HCT116 (cell line): ENCODE measurements at regions not wholly inside any gene's neighbourhood (a gene's known extent, or its start where the extent isn't known, plus 50 kb on each side); places are given as distances from the start of the nearest gene placed in this dataset.

ENCODE experiments used
- ATAC-seq: fragments of 200-7000 bp; cut with Tn5 transposase; 2 replicates; pipeline ENCODE4 v1.9.1; 2020; ENCODE audit warnings: mild to moderate bottlenecking, moderate library complexity
- BruUV-seq: library from RNA; stranded (reverse); fragments of 400-500 nt; replicated peaks from 2 replicates; lab custom pipeline; 2021; lab: Mats Ljungman, UMichigan
- CTCF ChIA-PET: fragments of 300-600 bp; sonication (Branson Sonifier 250); formaldehyde crosslinking; loops from one replicate; lab custom pipeline; 2021; ENCODE audit warnings: antibody characterized with exemption; lab: Charles Lee
- POLR2A ChIA-PET: fragments of 300-600, 350-600 bp; sonication (Branson Sonifier 250); formaldehyde crosslinking; loops from one replicate; lab custom pipeline; 2021; ENCODE audit warnings: antibody characterized with exemption; lab: Charles Lee
- RAD21 ChIA-PET, 2 experiments: fragments of 300-600 bp; sonication (Branson Sonifier 250); formaldehyde crosslinking; loops; one replicate each; lab custom pipeline; 2023; ENCODE audit warnings: low total read pairs in 2 of 2; ENCODE audit not compliant: uncharacterized antibody in 2 of 2, unreplicated experiment in 2 of 2, low non-redundant PET in 1 of 2; lab: Charles Lee
- DNase-seq: peaks from one replicate; pipeline ENCODE4 v3.0.0-alpha.2; 2010; ENCODE audit warnings: low read depth, low spot score
- H2AFZ ChIP-seq: fragments of 200-600 bp; shearing (Covaris generic), sonication (generic); 2 replicates; pipeline ENCODE4 v1.6.1; 2017; ENCODE audit warnings: low read depth, mixed run types, mixed read lengths, antibody characterized with exemption, low read length; ENCODE audit not compliant: poor library complexity, severe bottlenecking
- H3K27ac ChIP-seq: 2 replicates; pipeline ENCODE4 v1.5.1; 2012; ENCODE audit warnings: low read depth, low read length
- H3K27me3 ChIP-seq: fragments of 200-600 bp; sonication (generic); 2 replicates; pipeline ENCODE4 v1.6.1; 2016; ENCODE audit warnings: mixed run types, low read length, mixed read lengths; ENCODE audit not compliant: insufficient read depth
- H3K36me3 ChIP-seq, 2 experiments: fragments of 200-500 bp in 1 of 2; fragments of 200-600 bp in 1 of 2; sonication (Bioruptor generic) in 1 of 2; sonication (generic) in 1 of 2; 2 replicates each; pipeline versions ENCODE4 v1.5.1 to v1.6.1; 2014 to 2016; ENCODE audit warnings: low read length in 2 of 2, inconsistent platforms in 1 of 2, mixed read lengths in 1 of 2, mixed run types in 1 of 2; ENCODE audit not compliant: insufficient read depth in 2 of 2, control insufficient read depth in 1 of 2
- H3K4me1 ChIP-seq, 2 experiments: fragments of 200-600 bp in 1 of 2; sonication (generic) in 1 of 2; 2 replicates each; pipeline versions ENCODE4 v1.5.1 to v1.6.1; 2012 to 2017; ENCODE audit warnings: low read length in 2 of 2, inconsistent platforms in 1 of 2, mild to moderate bottlenecking in 1 of 2, mixed read lengths in 1 of 2, mixed run types in 1 of 2, moderate library complexity in 1 of 2; ENCODE audit not compliant: insufficient read depth in 2 of 2, control insufficient read depth in 1 of 2
- H3K4me2 ChIP-seq: fragments of 200-600 bp; sonication (generic); 2 replicates; pipeline ENCODE4 v1.6.1; 2017; ENCODE audit warnings: mixed run types, low read length, mixed read lengths
- H3K4me3 ChIP-seq, 2 experiments: fragments of 200-600 bp in 1 of 2; sonication (generic) in 1 of 2; replicated peaks in 1 of 2; 2 replicates each; pipeline ENCODE4 v1.5.1; 2011 to 2016; ENCODE audit warnings: low read length in 2 of 2, control low read depth in 1 of 2, low read depth in 1 of 2, mild to moderate bottlenecking in 1 of 2, mixed read lengths in 1 of 2, mixed run types in 1 of 2
- H3K79me2 ChIP-seq: fragments of 200-600 bp; sonication (generic); 2 replicates; pipeline ENCODE4 v1.6.1; 2017; ENCODE audit warnings: mild to moderate bottlenecking, mixed run types, low read length, moderate library complexity, mixed read lengths; ENCODE audit not compliant: insufficient read depth
- H3K9ac ChIP-seq: fragments of 200-600 bp; sonication (generic); 2 replicates; pipeline ENCODE4 v1.6.1; 2016; ENCODE audit warnings: low read length, mixed read lengths
- H3K9me2 ChIP-seq: fragments of 200-600 bp; sonication (generic), shearing (Covaris generic); 2 replicates; pipeline ENCODE4 v1.6.1; 2017; ENCODE audit warnings: mixed run types, mild to moderate bottlenecking, moderate library complexity; ENCODE audit not compliant: insufficient read depth
- H3K9me3 ChIP-seq, 2 experiments: fragments of 200-500 bp in 1 of 2; fragments of 200-600 bp in 1 of 2; sonication (Bioruptor generic) in 1 of 2; sonication (generic) in 1 of 2; 2 replicates each; pipeline ENCODE4 v1.6.1; 2014 to 2017; ENCODE audit warnings: low read length in 2 of 2, mixed read lengths in 2 of 2, inconsistent platforms in 1 of 2, low read depth in 1 of 2, mild to moderate bottlenecking in 1 of 2, mixed run types in 1 of 2, moderate library complexity in 1 of 2; ENCODE audit not compliant: control insufficient read depth in 1 of 2, insufficient read depth in 1 of 2
- H4K20me1 ChIP-seq: fragments of 200-600 bp; sonication (generic), shearing (Covaris generic); 2 replicates; pipeline ENCODE4 v1.6.1; 2017; ENCODE audit warnings: mixed run types, mild to moderate bottlenecking, moderate library complexity; ENCODE audit not compliant: insufficient read depth
- EGR1 ChIP-seq: IDR thresholded peaks from 2 replicates; pipeline ENCODE4 v1.6.1; 2012; ENCODE audit warnings: low read depth
- EZH2phosphoT487 ChIP-seq: fragments of 200-600 bp; IDR thresholded peaks from 2 replicates; pipeline ENCODE4 v1.6.1; 2018; ENCODE audit warnings: antibody characterized with exemption, borderline replicate concordance
- JUND ChIP-seq: IDR thresholded peaks from 2 replicates; pipeline ENCODE4 v1.6.1; 2012
- MAX ChIP-seq: IDR thresholded peaks from 2 replicates; pipeline ENCODE4 v1.6.1; 2012
- POLR2A ChIP-seq: IDR thresholded peaks from 2 replicates; pipeline ENCODE4 v1.7.0; 2011; ENCODE audit warnings: borderline replicate concordance; ENCODE audit not compliant: insufficient read depth, insufficient read length; ENCODE audit errors: extremely low read depth
- POLR2AphosphoS5 ChIP-seq: IDR thresholded peaks from 2 replicates; pipeline ENCODE4 v1.6.1; 2011; ENCODE audit warnings: mild to moderate bottlenecking, low read depth, low read length, moderate library complexity
- ZBTB33 ChIP-seq: IDR thresholded peaks from 2 replicates; pipeline ENCODE4 v1.6.1; 2011; ENCODE audit warnings: mild to moderate bottlenecking, low read length, moderate library complexity; ENCODE audit not compliant: insufficient replicate concordance; ENCODE audit errors: extremely low read depth
- ZFX ChIP-seq: fragments of 450-650 bp; IDR thresholded peaks from 2 replicates; pipeline ENCODE4 v1.6.1; 2017
- intact Hi-C: fragments of 100-400 bp; cut with micrococcal nuclease; formaldehyde crosslinking; loops from 2 replicates; pipeline ENCODE4 v1.10.0; 2022
- TF ChIP-seq, protein P1 (sequence below), 3 experiments: fragments of 200-600 bp in 1 of 3; sonication (generic) in 1 of 3; IDR thresholded peaks in 2 of 3; conservative IDR thresholded peaks in 1 of 3; 2 replicates each; pipeline ENCODE4 v1.5.1; 2012 to 2017; ENCODE audit warnings: low read depth in 2 of 3, low read length in 2 of 3, antibody characterized with exemption in 1 of 3, borderline replicate concordance in 1 of 3, control low read depth in 1 of 3, mild to moderate bottlenecking in 1 of 3, mixed read lengths in 1 of 3, mixed run types in 1 of 3, moderate library complexity in 1 of 3; ENCODE audit not compliant: insufficient read depth in 1 of 3
- TF ChIP-seq, protein P2 (sequence below): IDR thresholded peaks from 2 replicates; pipeline ENCODE4 v1.6.1; 2012; ENCODE audit warnings: low read depth

- Histone ChIP-seq H3K27ac (no peak overlapping the region), H3K27me3 (no peaks in the 10 kb centered on the region), H3K9me2 (no peaks in the 10 kb centered on the region), H4K20me1 (no peaks in the 10 kb centered on the region), H3K79me2 (no peaks in the 10 kb centered on the region), H3K4me3 (no peak overlapping the region), H3K36me3 (no peaks in the 10 kb centered on the region), H3K9me3 (no peaks in the 10 kb centered on the region), H3K4me1 (peaks cover 12 to 20% of the 10 kb centered on the region in 2 experiments)
- ATAC-seq (no peak), DNase-seq (no peak)
- intact Hi-C loops = no loop called here
- ChIA-PET CTCF (no interaction called here), POLR2A (no interaction called here)
- no TSS peak for BruUV-seq
- no peak for TF ChIP-seq ZBTB33
- TF ChIP-seq, all 23 proteins: peak for 0
- no peak overlapping the region for H3K4me2 ChIP-seq
- H3K9ac ChIP-seq = no peak overlapping the region
- H2AFZ ChIP-seq = no peak overlapping the region
- RAD21 ChIA-PET = no interaction called here
These were observed 640.0 kb upstream of the ARRDC3 start for GRCh38 chr5:92023141-92023471.

DNA sequence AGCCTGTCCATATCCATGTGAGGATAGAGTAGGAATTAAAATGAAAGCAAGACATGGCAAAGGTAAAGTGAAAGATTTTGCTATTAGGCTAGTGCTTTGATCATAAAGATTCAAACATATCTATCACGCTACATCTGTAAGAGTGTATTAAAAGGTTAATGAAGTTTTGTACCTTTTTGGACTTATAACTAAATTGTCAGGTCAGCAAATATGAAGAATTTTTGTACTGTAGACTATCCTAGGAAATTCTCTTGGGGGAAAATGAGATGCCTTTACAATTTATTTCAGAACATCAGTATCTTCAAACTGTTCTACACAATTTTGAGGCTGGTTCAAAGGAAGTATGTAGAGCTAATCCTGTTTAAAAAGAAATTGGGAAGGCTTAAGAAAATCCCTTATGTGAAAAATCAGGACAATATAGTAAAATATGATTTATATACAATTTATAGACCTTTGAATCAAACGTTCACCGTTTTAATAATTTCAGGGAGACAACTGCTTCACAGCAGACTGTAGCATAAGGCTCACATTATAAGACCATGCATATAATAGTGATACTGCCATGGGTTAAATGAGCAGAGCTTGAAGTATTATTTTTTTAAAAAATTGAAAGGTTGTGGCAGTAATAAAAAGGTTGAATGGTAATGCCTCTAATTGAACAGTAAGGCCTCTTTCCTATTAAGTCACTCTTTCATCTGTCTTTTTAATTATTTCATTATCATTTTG lies 639.5 kb upstream of the ARRDC3 start:
- ChIA-PET RAD21 (no interaction called here), CTCF (no interaction called here), POLR2A (no interaction called here)
- BruUV-seq = no TSS peak
- no peak for ATAC-seq
- intact Hi-C loops = no loop called here
- Histone ChIP-seq H4K20me1 (no peaks in the 10 kb centered on the region), H3K4me1 (peaks cover 16 to 25% of the 10 kb centered on the region in 2 experiments), H3K79me2 (no peaks in the 10 kb centered on the region), H3K36me3 (no peaks in the 10 kb centered on the region), H3K4me2 (no peak overlapping the region), H2AFZ (peak overlapping the region; percentile 52), H3K27me3 (no peaks in the 10 kb centered on the region), H3K9me3 (no peaks in the 10 kb centered on the region), H3K9ac (no peak overlapping the region), H3K27ac (no peak overlapping the region), H3K9me2 (no peaks in the 10 kb centered on the region), H3K4me3 (no peak overlapping the region)
- TF ChIP-seq, protein P1, sequence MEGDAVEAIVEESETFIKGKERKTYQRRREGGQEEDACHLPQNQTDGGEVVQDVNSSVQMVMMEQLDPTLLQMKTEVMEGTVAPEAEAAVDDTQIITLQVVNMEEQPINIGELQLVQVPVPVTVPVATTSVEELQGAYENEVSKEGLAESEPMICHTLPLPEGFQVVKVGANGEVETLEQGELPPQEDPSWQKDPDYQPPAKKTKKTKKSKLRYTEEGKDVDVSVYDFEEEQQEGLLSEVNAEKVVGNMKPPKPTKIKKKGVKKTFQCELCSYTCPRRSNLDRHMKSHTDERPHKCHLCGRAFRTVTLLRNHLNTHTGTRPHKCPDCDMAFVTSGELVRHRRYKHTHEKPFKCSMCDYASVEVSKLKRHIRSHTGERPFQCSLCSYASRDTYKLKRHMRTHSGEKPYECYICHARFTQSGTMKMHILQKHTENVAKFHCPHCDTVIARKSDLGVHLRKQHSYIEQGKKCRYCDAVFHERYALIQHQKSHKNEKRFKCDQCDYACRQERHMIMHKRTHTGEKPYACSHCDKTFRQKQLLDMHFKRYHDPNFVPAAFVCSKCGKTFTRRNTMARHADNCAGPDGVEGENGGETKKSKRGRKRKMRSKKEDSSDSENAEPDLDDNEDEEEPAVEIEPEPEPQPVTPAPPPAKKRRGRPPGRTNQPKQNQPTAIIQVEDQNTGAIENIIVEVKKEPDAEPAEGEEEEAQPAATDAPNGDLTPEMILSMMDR (IDR thresholded peaks at IDR 0.05 in 2 of 3, conservative IDR thresholded peaks at IDR 0.05 in 1 of 3; ENCODE audit: borderline replicate concordance in 1 of 3, insufficient read depth in 1 of 3, low read depth in 2 of 3, low read length in 2 of 3) = no peak
- TF ChIP-seq, protein P2, sequence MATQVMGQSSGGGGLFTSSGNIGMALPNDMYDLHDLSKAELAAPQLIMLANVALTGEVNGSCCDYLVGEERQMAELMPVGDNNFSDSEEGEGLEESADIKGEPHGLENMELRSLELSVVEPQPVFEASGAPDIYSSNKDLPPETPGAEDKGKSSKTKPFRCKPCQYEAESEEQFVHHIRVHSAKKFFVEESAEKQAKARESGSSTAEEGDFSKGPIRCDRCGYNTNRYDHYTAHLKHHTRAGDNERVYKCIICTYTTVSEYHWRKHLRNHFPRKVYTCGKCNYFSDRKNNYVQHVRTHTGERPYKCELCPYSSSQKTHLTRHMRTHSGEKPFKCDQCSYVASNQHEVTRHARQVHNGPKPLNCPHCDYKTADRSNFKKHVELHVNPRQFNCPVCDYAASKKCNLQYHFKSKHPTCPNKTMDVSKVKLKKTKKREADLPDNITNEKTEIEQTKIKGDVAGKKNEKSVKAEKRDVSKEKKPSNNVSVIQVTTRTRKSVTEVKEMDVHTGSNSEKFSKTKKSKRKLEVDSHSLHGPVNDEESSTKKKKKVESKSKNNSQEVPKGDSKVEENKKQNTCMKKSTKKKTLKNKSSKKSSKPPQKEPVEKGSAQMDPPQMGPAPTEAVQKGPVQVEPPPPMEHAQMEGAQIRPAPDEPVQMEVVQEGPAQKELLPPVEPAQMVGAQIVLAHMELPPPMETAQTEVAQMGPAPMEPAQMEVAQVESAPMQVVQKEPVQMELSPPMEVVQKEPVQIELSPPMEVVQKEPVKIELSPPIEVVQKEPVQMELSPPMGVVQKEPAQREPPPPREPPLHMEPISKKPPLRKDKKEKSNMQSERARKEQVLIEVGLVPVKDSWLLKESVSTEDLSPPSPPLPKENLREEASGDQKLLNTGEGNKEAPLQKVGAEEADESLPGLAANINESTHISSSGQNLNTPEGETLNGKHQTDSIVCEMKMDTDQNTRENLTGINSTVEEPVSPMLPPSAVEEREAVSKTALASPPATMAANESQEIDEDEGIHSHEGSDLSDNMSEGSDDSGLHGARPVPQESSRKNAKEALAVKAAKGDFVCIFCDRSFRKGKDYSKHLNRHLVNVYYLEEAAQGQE = no peak
- TF ChIP-seq ZFX (no peak), JUND (no peak), POLR2AphosphoS5 (no peak), EGR1 (no peak), MAX (no peak), POLR2A (no peak), EZH2phosphoT487 (no peak)
- DNase-seq = no peak
